SKM-1 treated with dmso at 0.1 percent for 144 hours (cell line): ENCODE measurements at regions not wholly inside any gene's neighbourhood (a gene's known extent, or its start where the extent isn't known, plus 50 kb on each side); places are given as distances from the start of the nearest gene placed in this dataset.
A peak's percentile ranks its signal among the peaks of the same experiment; 100 is the strongest.

ENCODE experiments used
- DNase-seq: peaks from one replicate; lab custom pipeline; 2025; ENCODE audit not compliant: unreplicated experiment; lab: John Stamatoyannopoulos, UW

GRCh38 chr22:46065691-46066454, 84.5 kb upstream of the PPARA start:
- DNase-seq: no peak

- DNase-seq: no peak
Observed at GRCh38 chr22:46066691-46067090, 83.6 kb upstream of the PPARA start.

DNA sequence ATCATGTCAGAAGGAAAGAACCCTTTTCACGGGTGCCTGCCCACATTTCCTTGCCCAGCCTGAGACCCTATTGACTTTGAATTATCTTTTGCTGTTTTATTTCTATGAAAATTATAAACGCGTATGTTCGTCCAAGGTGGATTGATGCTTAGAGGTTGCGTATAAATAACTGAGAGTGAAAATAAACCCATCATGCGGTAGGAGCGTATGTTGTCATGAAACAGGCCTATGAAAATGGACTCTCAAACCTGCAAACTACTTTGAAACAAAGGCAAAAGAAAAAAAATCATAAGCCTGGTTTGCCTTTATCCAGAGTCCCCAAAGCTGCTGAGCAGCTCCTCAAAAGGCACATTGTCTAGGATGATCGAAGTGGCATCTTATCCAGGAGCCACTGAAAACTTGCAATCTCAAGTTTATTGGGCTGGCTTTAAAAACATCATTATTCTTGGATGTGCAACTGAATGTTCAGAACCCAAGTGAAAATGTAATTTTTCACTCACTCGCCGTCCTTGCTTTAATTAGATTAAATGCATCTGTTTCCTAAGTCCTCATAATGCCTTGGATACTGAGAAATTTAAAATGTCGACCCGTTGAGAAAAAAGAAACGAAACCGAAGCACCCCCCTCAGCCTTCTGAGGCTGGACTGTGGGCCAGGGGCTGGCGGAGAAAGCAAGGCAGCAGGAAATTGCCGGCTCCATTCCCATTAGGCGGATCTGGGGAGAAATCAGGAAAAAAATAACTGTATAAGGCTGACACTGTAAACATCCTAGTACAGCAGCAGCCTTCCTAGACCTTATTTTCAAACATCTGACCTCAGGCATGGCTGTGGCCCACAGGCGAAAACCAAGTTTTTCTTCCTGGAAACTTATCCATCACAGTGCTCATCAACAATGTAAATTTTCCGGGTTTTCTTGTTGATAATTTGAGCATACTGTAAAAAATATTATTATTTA, 82.9 kb upstream of the PPARA start:
- DNase-seq: no peak

GRCh38 chr22:46068181-46068592, 82.1 kb upstream of the PPARA start:
- DNase-seq: no peak

GRCh38 chr22:46068593-46069491, 81.5 kb upstream of the PPARA start:
- no peak for DNase-seq

DNA sequence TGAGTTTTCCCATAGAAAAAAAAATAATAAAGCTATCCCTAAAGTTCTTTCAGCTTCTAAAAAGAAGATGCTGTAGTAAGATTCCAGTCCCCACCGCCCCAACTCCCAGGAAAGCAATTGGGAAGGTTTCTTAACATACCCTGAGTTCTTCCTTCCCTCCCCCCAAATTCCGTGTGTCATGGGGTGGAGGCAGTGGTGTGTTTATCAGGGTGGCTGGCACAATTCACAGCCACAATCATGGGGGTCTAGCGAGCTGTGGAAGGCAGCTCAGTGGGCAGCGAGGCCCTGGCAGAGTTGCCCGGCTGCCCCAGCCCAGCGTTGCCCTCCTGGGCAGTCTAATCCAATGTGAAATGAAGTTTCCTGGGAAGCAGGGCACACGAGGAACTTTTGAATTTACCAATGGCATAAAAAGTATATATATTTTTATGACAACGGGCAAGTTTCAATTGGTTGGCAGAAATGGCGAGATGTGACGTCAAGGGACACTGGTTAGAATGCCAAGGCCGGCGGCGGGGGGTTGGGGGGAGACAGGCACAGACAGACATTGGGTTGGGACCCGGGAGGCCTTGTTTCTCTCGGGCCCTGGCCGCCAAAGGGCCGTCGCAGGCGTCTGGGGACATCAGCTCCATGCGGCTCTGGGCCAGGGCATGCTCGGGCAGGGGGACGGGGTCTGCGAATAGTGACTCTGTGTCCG, 80.7 kb upstream of the PPARA start:
- peak; percentile 25 for DNase-seq

GRCh38 chr22:46070215-46070802, 80.0 kb upstream of the PPARA start:
- peak; percentile 40 for DNase-seq

DNA sequence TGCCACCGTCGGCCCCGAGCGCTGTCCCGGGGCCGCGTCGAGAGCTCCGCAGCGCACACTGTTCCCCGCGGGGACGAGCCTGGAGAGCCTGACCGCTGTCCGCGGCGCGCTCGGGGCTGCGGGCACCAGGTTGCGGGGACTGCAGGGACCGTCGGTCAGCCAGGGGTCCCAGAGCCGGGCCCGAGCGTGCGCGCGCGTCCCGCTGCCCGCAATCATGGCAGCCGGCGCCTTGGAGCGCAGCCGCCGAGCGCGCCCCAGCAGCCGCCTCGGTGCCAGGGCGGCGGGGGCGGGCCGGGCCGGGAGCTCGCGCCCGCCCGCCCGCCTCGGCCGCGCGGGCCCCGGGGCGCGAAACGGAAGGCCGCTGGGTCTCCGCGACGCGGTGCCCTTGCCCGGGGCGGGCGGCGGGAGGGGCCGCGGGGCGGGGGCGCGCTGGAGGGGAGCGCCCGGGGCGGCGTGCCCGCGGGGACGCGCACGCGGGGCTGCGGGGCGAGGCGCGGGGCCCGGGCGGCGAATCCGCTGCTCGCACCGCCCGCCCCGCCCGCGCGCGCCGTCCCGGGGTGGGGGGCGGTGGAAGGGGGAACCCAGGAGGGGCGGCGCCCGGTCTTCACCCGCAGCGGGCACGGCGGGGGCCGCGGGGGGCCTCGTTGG, 79.4 kb upstream of the PPARA start:
- peak; percentile 46 for DNase-seq

DNA sequence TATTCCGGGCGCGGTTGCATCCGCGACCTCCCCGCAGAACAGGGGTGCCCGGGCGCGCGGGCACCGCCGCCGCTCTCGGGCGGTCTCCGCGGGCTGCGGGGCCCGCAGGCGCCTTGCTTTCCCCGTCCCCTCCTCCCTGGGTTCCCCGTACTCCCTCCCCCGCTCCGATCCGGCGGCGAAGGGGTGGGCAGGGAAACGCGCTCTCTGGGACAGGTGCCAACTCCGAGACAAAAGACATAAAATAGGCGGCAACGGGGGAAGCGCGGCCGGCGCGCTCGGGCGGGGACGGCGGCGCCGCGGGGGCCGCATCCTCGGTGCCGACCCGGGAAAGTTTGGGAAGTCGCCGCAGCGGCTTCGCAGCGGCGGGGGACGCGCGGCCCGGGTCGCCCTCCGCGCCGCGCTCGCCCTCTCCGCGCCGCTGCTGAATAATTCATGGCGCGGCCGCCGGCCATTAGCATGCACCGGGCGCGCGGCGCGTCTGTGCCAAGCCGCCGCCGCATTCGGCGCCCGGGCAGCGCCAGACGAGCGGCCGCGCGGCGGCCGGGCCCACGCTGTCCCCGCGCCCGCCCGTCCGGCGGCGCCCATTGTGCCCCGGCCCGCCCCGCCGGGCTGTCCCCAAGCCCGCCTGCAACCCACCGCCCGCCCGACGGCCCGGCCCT, 78.7 kb upstream of the PPARA start:
- DNase-seq: peak; percentile 61

DNA sequence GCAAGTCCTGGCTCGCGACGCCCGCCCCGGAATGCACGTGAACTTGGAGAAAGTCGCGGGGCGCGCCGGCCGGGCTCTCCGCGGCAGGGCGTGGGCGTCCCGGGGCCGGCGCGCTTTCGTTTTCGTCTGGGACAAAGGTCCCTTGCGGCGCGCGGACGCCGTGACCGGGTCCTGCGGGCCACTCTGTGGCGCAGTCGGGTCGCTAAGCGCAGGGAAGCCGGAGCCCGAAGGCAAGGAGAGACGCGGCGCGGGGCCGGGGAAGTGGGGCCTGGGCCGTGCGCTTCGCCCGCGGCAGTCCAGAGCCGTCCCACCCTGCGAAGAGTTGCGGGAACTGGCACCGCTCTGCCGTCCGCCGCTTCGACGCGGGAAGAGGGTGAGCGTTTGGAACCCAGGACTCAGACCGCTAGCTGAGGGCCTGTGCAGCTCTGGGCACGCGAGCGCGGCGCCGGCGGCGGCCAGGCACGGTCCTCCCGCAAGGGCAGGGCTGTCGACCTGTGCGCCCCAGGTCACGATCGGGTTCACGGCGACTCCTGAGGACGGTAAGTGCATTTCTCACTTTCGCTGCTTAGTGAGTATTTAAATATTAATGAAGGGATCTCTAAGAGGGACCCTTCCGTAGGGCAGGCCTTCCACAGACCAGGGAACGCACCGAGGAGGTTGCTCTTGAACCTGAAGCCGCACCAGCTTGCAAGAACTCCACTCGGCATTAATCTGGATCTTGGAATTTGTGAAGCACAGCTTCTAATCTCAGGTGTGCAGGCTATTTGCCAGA, 78.0 kb upstream of the PPARA start:
- peak; percentile 50 for DNase-seq

- no peak for DNase-seq
Observed at GRCh38 chr22:46072981-46073682, 77.2 kb upstream of the PPARA start.

DNA sequence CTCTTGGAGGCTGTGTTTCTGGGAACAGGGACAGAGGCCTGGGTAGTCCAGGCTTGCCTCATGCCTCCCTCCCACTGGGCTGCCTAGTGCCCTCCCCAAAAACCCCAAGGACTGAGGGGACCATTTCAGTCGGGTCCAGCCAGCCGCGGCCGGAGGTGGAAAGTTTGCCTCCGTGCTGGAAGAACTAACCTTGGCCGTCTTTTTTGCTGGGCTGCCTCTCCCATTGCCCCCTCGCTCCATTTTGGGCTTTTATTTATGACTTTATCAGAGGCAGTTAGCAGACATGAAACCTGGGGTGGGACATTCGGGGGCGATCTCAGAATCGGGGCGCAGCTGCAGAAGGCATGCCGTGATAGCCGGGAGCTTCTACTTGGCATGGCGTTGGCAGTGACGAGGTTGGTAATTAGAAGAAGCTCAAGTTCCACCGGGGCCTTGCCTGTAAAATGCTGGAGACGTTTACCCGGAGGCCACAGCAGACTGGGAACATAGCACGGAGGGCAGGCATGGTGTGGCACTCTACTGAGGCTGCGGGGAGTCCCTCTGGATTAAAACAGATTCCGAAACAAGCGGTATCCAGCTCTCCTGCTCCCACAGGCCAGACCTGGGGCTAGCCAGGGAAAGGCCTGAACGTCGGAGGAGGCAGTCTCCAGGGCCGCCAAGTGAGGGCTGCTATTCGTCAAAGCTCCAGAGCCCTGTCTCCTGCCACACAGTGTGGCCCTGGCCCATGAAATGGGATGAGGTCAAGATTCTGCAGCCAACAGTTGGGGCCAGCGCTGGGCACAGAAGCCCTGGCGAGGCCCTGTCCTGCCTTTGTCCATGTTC, 76.4 kb upstream of the PPARA start:
- no peak for DNase-seq

GRCh38 chr22:46074771-46075551, 75.4 kb upstream of the PPARA start:
- DNase-seq: no peak

- no peak for DNase-seq
Observed at GRCh38 chr22:46075764-46076531, 74.4 kb upstream of the PPARA start.

DNA sequence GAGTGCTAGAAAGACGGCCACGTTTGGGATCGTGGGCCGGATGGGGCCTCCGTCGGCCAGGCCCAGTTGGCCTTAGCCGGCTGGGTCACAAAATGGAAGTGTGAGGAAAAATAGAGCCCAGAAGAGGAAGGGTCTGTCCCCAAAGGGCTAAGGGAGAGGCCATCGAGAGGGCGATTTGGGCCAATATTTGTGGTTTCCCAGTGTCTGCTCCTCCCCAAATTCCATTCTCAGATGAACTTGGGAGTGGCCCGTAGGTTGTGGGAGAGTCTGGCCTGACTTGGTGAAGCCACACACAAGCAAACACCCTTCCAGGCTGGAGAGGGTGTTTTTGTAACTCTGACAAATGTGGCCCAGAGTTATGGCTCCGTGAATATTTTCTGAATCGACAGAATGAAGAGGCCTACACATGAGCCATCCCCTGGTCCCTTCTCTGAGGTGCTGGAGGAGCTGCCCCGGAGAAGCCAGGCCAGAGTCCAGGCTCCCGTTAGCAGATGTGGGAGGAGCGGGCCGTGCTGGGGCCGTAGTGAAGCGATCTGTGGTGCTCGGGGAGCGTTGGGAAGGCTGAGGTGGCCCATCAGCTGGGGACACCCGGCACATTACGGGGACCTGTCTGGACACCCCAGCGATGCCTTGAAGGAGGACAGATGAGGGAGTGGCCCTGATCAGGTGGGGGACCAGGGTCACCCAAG, 73.5 kb upstream of the PPARA start:
- no peak for DNase-seq
